ENCODE measurements at regions not wholly inside any gene's neighbourhood (a gene's known extent, or its start where the extent isn't known, plus 50 kb on each side); places are given as distances from the start of the nearest gene placed in this dataset.

- no peak for DNase-seq
- no peaks in the 10 kb centered on the region for H3K4me1 Mint-ChIP-seq (ENCODE audit: low read depth)
- no peak for TF ChIP-seq CTCF (IDR thresholded peaks at IDR 0.05)
- H3K4me3 Mint-ChIP-seq: no peak overlapping the region
- H3K9me3 Mint-ChIP-seq: peaks cover 17% of the 10 kb centered on the region
- no peak overlapping the region for H3K27ac Mint-ChIP-seq
- H3K36me3 Mint-ChIP-seq (ENCODE audit: low read depth): peaks cover 5% of the 10 kb centered on the region; the same call in 1 of the 2 replicates
- peaks cover 1% of the 10 kb centered on the region; the same call in 1 of the 2 replicates for H3K27me3 Mint-ChIP-seq (ENCODE audit: insufficient read depth)
These were observed 78.4 kb upstream of the ELMO1 start for GRCh38 chr7:37527109-37527508.

- no peak for TF ChIP-seq CTCF (IDR thresholded peaks at IDR 0.05)
- Mint-ChIP-seq H3K4me3 (no peak overlapping the region), H3K4me1 (ENCODE audit: low read depth) (no peaks in the 10 kb centered on the region), H3K27me3 (ENCODE audit: insufficient read depth) (peaks cover 1% of the 10 kb centered on the region; the same call in 1 of the 2 replicates), H3K27ac (no peak overlapping the region), H3K9me3 (peaks cover 21% of the 10 kb centered on the region), H3K36me3 (ENCODE audit: low read depth) (no peaks in the 10 kb centered on the region)
- no peak for DNase-seq
These were observed 82.6 kb upstream of the ELMO1 start for GRCh38 chr7:37531225-37531624.

GRCh38 chr7:37532636-37533035, 84.0 kb upstream of the ELMO1 start:
- no peak overlapping the region for H3K4me3 Mint-ChIP-seq
- TF ChIP-seq CTCF (IDR thresholded peaks at IDR 0.05): no peak
- H3K9me3 Mint-ChIP-seq: peaks cover 32% of the 10 kb centered on the region
- no peak for DNase-seq
- H3K27me3 Mint-ChIP-seq (ENCODE audit: insufficient read depth): peaks cover 1% of the 10 kb centered on the region; the same call in 1 of the 2 replicates
- no peaks in the 10 kb centered on the region for H3K36me3 Mint-ChIP-seq (ENCODE audit: low read depth)
- H3K27ac Mint-ChIP-seq: no peak overlapping the region
- no peaks in the 10 kb centered on the region for H3K4me1 Mint-ChIP-seq (ENCODE audit: low read depth)

- Mint-ChIP-seq H3K9me3 (peaks cover 42% of the 10 kb centered on the region), H3K36me3 (ENCODE audit: low read depth) (no peaks in the 10 kb centered on the region), H3K4me3 (no peak overlapping the region), H3K27ac (no peak overlapping the region), H3K4me1 (ENCODE audit: low read depth) (no peaks in the 10 kb centered on the region), H3K27me3 (ENCODE audit: insufficient read depth) (peaks cover 1% of the 10 kb centered on the region; the same call in 1 of the 2 replicates)
- no peak for DNase-seq
- no peak for TF ChIP-seq CTCF (IDR thresholded peaks at IDR 0.05)
These were observed 86.4 kb upstream of the ELMO1 start for GRCh38 chr7:37534893-37535610.

DNA sequence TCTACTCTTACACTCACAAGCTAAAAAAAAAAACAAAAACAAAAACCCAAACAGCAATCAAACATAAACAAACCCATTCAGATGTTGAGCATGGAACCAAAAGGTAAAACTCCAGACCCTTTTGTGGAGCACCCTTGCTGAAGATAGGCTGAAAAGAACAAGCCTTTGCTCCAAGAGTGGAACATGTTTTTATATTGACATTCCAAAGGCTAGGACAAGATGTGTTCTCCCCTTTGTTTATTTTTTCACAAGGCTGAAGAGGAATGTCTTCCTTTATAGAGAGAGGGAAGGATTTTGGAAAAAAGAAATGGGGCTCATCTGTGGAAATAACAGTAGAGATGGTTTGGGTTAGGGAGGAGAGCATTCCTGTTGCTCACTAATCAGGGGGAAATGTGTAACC, 87.2 kb upstream of the ELMO1 start:
- Mint-ChIP-seq H3K27ac (no peak overlapping the region), H3K4me1 (ENCODE audit: low read depth) (no peaks in the 10 kb centered on the region), H3K27me3 (ENCODE audit: insufficient read depth) (peaks cover 1% of the 10 kb centered on the region; the same call in 1 of the 2 replicates), H3K4me3 (no peak overlapping the region), H3K36me3 (ENCODE audit: low read depth) (no peaks in the 10 kb centered on the region), H3K9me3 (peaks cover 50% of the 10 kb centered on the region)
- TF ChIP-seq CTCF (IDR thresholded peaks at IDR 0.05): no peak
- DNase-seq: no peak

Data from HFFc6 (cell line).